PFSK-1 (cell line): ENCODE measurements at regions not wholly inside any gene's neighbourhood (a gene's known extent, or its start where the extent isn't known, plus 50 kb on each side); places are given as distances from the start of the nearest gene placed in this dataset.

Experiments
- FOXP2 ChIP-seq: optimal IDR thresholded peaks from 2 replicates; pipeline ENCODE3; 2011; ENCODE audit warnings: borderline replicate concordance, control low read depth, inconsistent platforms; ENCODE audit not compliant: insufficient read depth; ENCODE audit errors: extremely low read length, extremely low read depth
- POLR2AphosphoS5 ChIP-seq: IDR thresholded peaks from 2 replicates; pipeline ENCODE4 v1.6.1; 2012; ENCODE audit warnings: low read depth, mild to moderate bottlenecking, control low read depth, low read length, moderate library complexity
- REST ChIP-seq, 2 experiments: IDR thresholded peaks; 2 replicates each; pipeline versions ENCODE4 v1.6.1 to v1.8.0; 2011 to 2012; ENCODE audit warnings: low read depth in 2 of 2, low read length in 2 of 2, control low read depth in 1 of 2, inconsistent platforms in 1 of 2, mild to moderate bottlenecking in 1 of 2, moderate library complexity in 1 of 2; ENCODE audit not compliant: insufficient read depth in 1 of 2
- SIN3A ChIP-seq: IDR thresholded peaks from 2 replicates; pipeline ENCODE4 v1.6.1; 2012; ENCODE audit warnings: mild to moderate bottlenecking, low read length, moderate library complexity, borderline replicate concordance; ENCODE audit not compliant: insufficient read depth
- TAF1 ChIP-seq: IDR thresholded peaks from 2 replicates; pipeline ENCODE4 v1.6.1; 2012; ENCODE audit warnings: low read length, control low read depth, borderline replicate concordance; ENCODE audit not compliant: insufficient read depth

DNA sequence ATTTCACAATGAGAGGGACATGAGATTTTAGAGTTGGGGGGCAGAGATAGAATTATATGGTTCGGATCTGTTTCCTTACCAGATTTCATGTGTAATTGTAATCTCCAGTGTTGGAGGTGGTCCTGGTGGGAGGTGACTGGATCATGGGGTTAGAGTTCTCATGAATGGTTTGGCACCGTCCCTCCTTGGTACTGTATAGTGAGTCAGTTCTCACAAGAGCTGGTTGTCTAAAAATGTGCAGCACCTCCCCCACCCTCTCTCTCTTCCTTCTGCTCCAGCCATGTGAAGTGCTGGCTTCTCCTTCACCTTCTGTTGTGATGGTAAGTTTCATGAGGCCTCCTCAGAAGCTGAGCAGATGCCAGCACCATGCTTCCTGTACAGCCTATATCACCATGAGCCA, 138.1 kb downstream of the SCG2 start:
- TF ChIP-seq SIN3A (no peak), POLR2AphosphoS5 (no peak), REST (IDR thresholded peaks at IDR 0.05; ENCODE audit: insufficient read depth in 1 of 2, low read depth in 2 of 2, low read length in 2 of 2) (no peak), TAF1 (no peak), FOXP2 (no peak)

- TF ChIP-seq REST (IDR thresholded peaks at IDR 0.05; ENCODE audit: insufficient read depth in 1 of 2, low read depth in 2 of 2, low read length in 2 of 2) (no peak), SIN3A (no peak), TAF1 (no peak), POLR2AphosphoS5 (no peak), FOXP2 (no peak)
Observed at GRCh38 chr2:223465793-223466192, 136.4 kb downstream of the SCG2 start.

GRCh38 chr2:223467196-223467595, 135.0 kb downstream of the SCG2 start:
- no peak for TF ChIP-seq SIN3A
- TF ChIP-seq TAF1 = no peak
- no peak for TF ChIP-seq FOXP2
- TF ChIP-seq POLR2AphosphoS5 = no peak
- TF ChIP-seq REST (IDR thresholded peaks at IDR 0.05; ENCODE audit: insufficient read depth in 1 of 2, low read depth in 2 of 2, low read length in 2 of 2) = no peak

DNA sequence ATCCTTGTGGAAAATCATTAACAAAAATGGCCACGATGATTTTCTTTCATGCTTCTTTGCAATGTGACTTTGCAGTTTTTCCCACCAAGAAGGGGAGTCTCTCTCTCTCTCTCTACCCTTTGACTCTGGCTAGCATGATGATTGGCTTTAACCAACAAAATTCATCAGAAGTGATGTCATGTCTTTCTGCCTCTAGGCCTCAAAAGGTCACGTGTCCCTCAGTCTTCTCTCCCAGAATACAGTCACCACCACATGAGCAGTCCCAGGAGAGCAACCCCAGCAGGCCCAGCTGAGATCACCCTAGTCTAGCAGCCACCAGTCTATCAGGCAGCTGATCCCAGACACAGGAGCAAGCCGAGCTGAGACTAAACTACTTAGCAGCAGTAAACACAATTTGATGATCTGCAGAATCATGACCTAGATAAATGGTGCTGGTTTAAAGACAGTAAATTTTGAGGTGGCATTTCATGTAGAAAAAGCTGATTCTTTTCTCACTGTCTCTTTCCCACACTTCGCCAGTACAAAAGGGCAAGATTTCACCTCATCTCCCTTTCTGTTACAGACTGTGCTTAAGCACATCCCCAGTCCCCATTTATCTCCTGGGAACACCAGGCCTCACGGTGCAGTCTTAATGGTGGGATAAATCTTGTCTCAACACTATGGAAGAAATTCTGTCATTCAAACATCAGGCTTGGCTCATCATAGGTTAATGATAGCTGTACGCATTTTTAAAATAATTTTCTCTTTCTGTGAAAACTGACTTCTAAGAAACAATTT, 132.7 kb downstream of the SCG2 start:
- TF ChIP-seq REST (IDR thresholded peaks at IDR 0.05; ENCODE audit: insufficient read depth in 1 of 2, low read depth in 2 of 2, low read length in 2 of 2) (no peak), SIN3A (no peak), FOXP2 (no peak), TAF1 (no peak), POLR2AphosphoS5 (no peak)

DNA sequence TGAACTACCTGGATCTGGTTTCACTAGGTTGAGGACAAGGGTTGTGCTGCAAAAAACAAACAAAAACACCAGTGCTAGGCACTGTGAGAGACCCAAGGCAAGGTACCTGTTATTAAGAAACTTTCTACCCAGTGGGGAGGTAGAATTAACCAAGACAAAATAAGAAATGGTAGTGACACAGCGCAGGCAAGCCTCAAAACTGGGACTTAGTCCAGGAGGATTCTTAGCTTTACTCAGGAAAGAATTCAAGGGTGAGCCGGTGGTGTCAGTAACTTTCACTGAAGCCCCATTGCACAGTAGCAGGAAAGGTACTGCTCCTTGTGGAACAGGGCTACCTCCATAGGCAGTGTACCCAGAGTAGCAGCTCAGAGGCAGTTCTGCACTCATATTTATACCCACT, 131.6 kb downstream of the SCG2 start:
- no peak for TF ChIP-seq SIN3A
- no peak for TF ChIP-seq REST (IDR thresholded peaks at IDR 0.05; ENCODE audit: insufficient read depth in 1 of 2, low read depth in 2 of 2, low read length in 2 of 2)
- TF ChIP-seq FOXP2 = no peak
- TF ChIP-seq POLR2AphosphoS5 = no peak
- no peak for TF ChIP-seq TAF1
